Activated naive CD8-positive, alpha-beta T cell treated with anti-CD3 and anti-CD28 coated beads, Interleukin-2, amount 10 ng/mL, durations not matched to agents 7 days and 5 days (primary cell): ENCODE measurements at regions not wholly inside any gene's neighbourhood (a gene's known extent, or its start where the extent isn't known, plus 50 kb on each side); places are given as distances from the start of the nearest gene placed in this dataset.

Experiments used
- ATAC-seq: fragments of 150-1000 bp; cut with Tn5 transposase; one replicate; pipeline ENCODE4 v1.10.0; 2021; ENCODE audit warnings: low read depth, moderate library complexity
- POLR2A ChIA-PET: fragments of 350-600 bp; sonication (Branson Sonifier 250); formaldehyde crosslinking; loops from one replicate; lab custom pipeline; 2021; ENCODE audit warnings: antibody characterized with exemption; lab: Charles Lee
- DNase-seq: peaks from one replicate; pipeline ENCODE4 v3.0.0; 2021
- H3K27ac Mint-ChIP-seq: one replicate; pipeline ENCODE4 v1.8.0; 2022; ENCODE audit warnings: mild to moderate bottlenecking, mixed read lengths
- H3K27me3 Mint-ChIP-seq: one replicate; pipeline ENCODE4 v1.8.0; 2022; ENCODE audit warnings: mild to moderate bottlenecking, moderate library complexity, mixed read lengths
- H3K36me3 Mint-ChIP-seq: one replicate; pipeline ENCODE4 v1.8.0; 2021; ENCODE audit warnings: mild to moderate bottlenecking, mixed read lengths
- H3K4me1 Mint-ChIP-seq: one replicate; pipeline ENCODE4 v1.8.0; 2021; ENCODE audit warnings: mixed read lengths
- H3K4me3 Mint-ChIP-seq: one replicate; pipeline ENCODE4 v1.8.0; 2022; ENCODE audit warnings: mild to moderate bottlenecking, moderate library complexity, mixed read lengths
- H3K9me3 Mint-ChIP-seq: one replicate; pipeline ENCODE4 v1.8.0; 2021; ENCODE audit warnings: mixed read lengths

- H3K9me3 Mint-ChIP-seq, result no peaks in the 10 kb centered on the region
- no peak overlapping the region for H3K4me3 Mint-ChIP-seq
- ATAC-seq, result no peak
- H3K36me3 Mint-ChIP-seq, result no peaks in the 10 kb centered on the region
- no peak for DNase-seq
- peaks cover 12% of the 10 kb centered on the region for H3K27me3 Mint-ChIP-seq
- H3K4me1 Mint-ChIP-seq, result no peaks in the 10 kb centered on the region
- POLR2A ChIA-PET, result no interaction called here
- H3K27ac Mint-ChIP-seq, result no peak overlapping the region
Measured at GRCh38 chr22:44383652-44384562, 71.2 kb upstream of the SHISAL1 start.

- POLR2A ChIA-PET, result no interaction called here
- ATAC-seq (no peak), DNase-seq (no peak)
- no peaks in the 10 kb centered on the region for H3K4me1 Mint-ChIP-seq
- peaks cover 14% of the 10 kb centered on the region for H3K27me3 Mint-ChIP-seq
- peaks cover 2% of the 10 kb centered on the region for H3K9me3 Mint-ChIP-seq
- no peak overlapping the region for H3K4me3 Mint-ChIP-seq
- H3K27ac Mint-ChIP-seq, result no peak overlapping the region
- H3K36me3 Mint-ChIP-seq, result peaks cover 1% of the 10 kb centered on the region
Measured at GRCh38 chr22:44383064-44383575, 70.4 kb upstream of the SHISAL1 start.

- no peak for ATAC-seq
- H3K27ac Mint-ChIP-seq, result no peak overlapping the region
- H3K4me1 Mint-ChIP-seq, result no peaks in the 10 kb centered on the region
- POLR2A ChIA-PET, result no interaction called here
- H3K36me3 Mint-ChIP-seq, result peaks cover 1% of the 10 kb centered on the region
- H3K4me3 Mint-ChIP-seq, result no peak overlapping the region
- no peak for DNase-seq
- H3K9me3 Mint-ChIP-seq, result peaks cover 4% of the 10 kb centered on the region
- peaks cover 17% of the 10 kb centered on the region for H3K27me3 Mint-ChIP-seq
Measured at GRCh38 chr22:44382116-44383038, 69.6 kb upstream of the SHISAL1 start.

- Mint-ChIP-seq H3K4me3 (no peak overlapping the region), H3K27me3 (peaks cover 20% of the 10 kb centered on the region), H3K36me3 (peaks cover 1% of the 10 kb centered on the region), H3K27ac (no peak overlapping the region), H3K4me1 (no peaks in the 10 kb centered on the region), H3K9me3 (peaks cover 4% of the 10 kb centered on the region)
- ATAC-seq (no peak), DNase-seq (no peak)
- POLR2A ChIA-PET, result no interaction called here
Measured at GRCh38 chr22:44381761-44382115, 69.0 kb upstream of the SHISAL1 start.

- no peak for DNase-seq
- peaks cover 4% of the 10 kb centered on the region for H3K9me3 Mint-ChIP-seq
- POLR2A ChIA-PET, result no interaction called here
- ATAC-seq, result no peak
- H3K27me3 Mint-ChIP-seq, result peaks cover 28% of the 10 kb centered on the region
- no peak overlapping the region for H3K4me3 Mint-ChIP-seq
- no peaks in the 10 kb centered on the region for H3K4me1 Mint-ChIP-seq
- no peak overlapping the region for H3K27ac Mint-ChIP-seq
- peaks cover 1% of the 10 kb centered on the region for H3K36me3 Mint-ChIP-seq
Measured at GRCh38 chr22:44380756-44381486, 68.2 kb upstream of the SHISAL1 start.

- POLR2A ChIA-PET, result no interaction called here
Measured at GRCh38 chr22:44379817-44380755, 67.3 kb upstream of the SHISAL1 start.

GRCh38 chr22:44378380-44378779 lies 65.6 kb upstream of the SHISAL1 start:
- H3K9me3 Mint-ChIP-seq, result peaks cover 14% of the 10 kb centered on the region
- no peak overlapping the region for H3K27ac Mint-ChIP-seq
- no peak for ATAC-seq
- no peaks in the 10 kb centered on the region for H3K4me1 Mint-ChIP-seq
- peaks cover 1% of the 10 kb centered on the region for H3K36me3 Mint-ChIP-seq
- DNase-seq, result no peak
- H3K27me3 Mint-ChIP-seq, result peaks cover 40% of the 10 kb centered on the region
- POLR2A ChIA-PET, result no interaction called here
- H3K4me3 Mint-ChIP-seq, result no peak overlapping the region

More at GRCh38 chr22:44379817-44380755, 67.3 kb upstream of the SHISAL1 start:
- Mint-ChIP-seq H3K27ac (no peak overlapping the region), H3K9me3 (peaks cover 9% of the 10 kb centered on the region), H3K4me1 (no peaks in the 10 kb centered on the region), H3K36me3 (peaks cover 1% of the 10 kb centered on the region), H3K4me3 (no peak overlapping the region), H3K27me3 (peaks cover 34% of the 10 kb centered on the region)
- no peak for DNase-seq
- ATAC-seq, result no peak

- no peak for ATAC-seq
- no peak overlapping the region for H3K4me3 Mint-ChIP-seq
Measured at GRCh38 chr22:44375451-44375850, 62.7 kb upstream of the SHISAL1 start.

GRCh38 chr22:44373234-44373633 lies 60.5 kb upstream of the SHISAL1 start:
- Mint-ChIP-seq H3K36me3 (no peaks in the 10 kb centered on the region), H3K27me3 (peaks cover 35% of the 10 kb centered on the region)
- no peak for DNase-seq

More at GRCh38 chr22:44375451-44375850, 62.7 kb upstream of the SHISAL1 start:
- H3K27ac Mint-ChIP-seq, result no peak overlapping the region
- H3K27me3 Mint-ChIP-seq, result peaks cover 37% of the 10 kb centered on the region
- POLR2A ChIA-PET, result no interaction called here
- DNase-seq, result no peak
- H3K36me3 Mint-ChIP-seq, result peaks cover 1% of the 10 kb centered on the region
- no peaks in the 10 kb centered on the region for H3K4me1 Mint-ChIP-seq
- peaks cover 14% of the 10 kb centered on the region for H3K9me3 Mint-ChIP-seq

GRCh38 chr22:44372611-44373010 lies 59.9 kb upstream of the SHISAL1 start:
- POLR2A ChIA-PET, result no interaction called here
- peaks cover 29% of the 10 kb centered on the region for H3K27me3 Mint-ChIP-seq
- no peaks in the 10 kb centered on the region for H3K36me3 Mint-ChIP-seq
- no peaks in the 10 kb centered on the region for H3K4me1 Mint-ChIP-seq
- no peak overlapping the region for H3K4me3 Mint-ChIP-seq
- DNase-seq (no peak), ATAC-seq (no peak)
- H3K9me3 Mint-ChIP-seq, result peaks cover 10% of the 10 kb centered on the region
- H3K27ac Mint-ChIP-seq, result no peak overlapping the region

More at GRCh38 chr22:44373234-44373633, 60.5 kb upstream of the SHISAL1 start:
- ATAC-seq, result no peak
- POLR2A ChIA-PET, result no interaction called here
- Mint-ChIP-seq H3K9me3 (peaks cover 12% of the 10 kb centered on the region), H3K4me1 (no peaks in the 10 kb centered on the region), H3K27ac (no peak overlapping the region), H3K4me3 (no peak overlapping the region)

- no peak for ATAC-seq
- Mint-ChIP-seq H3K9me3 (peaks cover 10% of the 10 kb centered on the region), H3K27me3 (peaks cover 25% of the 10 kb centered on the region), H3K4me1 (no peaks in the 10 kb centered on the region), H3K36me3 (no peaks in the 10 kb centered on the region), H3K4me3 (no peak overlapping the region), H3K27ac (no peak overlapping the region)
- POLR2A ChIA-PET, result no interaction called here
- no peak for DNase-seq
Measured at GRCh38 chr22:44371741-44372525, 59.2 kb upstream of the SHISAL1 start.
